Hepatocyte (in vitro differentiated cells): ENCODE measurements at regions not wholly inside any gene's neighbourhood (a gene's known extent, or its start where the extent isn't known, plus 50 kb on each side); places are given as distances from the start of the nearest gene placed in this dataset.

Source experiments
- DNase-seq: peaks from one replicate; pipeline ENCODE4 v3.0.0-alpha.2; 2016; ENCODE audit warnings: low spot score
- H2AFZ ChIP-seq: fragments of 200-600 bp; sonication (generic); 2 replicates; pipeline ENCODE4 v1.6.0; 2016; ENCODE audit warnings: antibody characterized with exemption, mild to moderate bottlenecking
- H3K27ac ChIP-seq: fragments of 200-600 bp; sonication (generic); 2 replicates; pipeline ENCODE4 v1.5.1; 2016; ENCODE audit warnings: mild to moderate bottlenecking
- H3K27me3 ChIP-seq: fragments of 200-600 bp; sonication (generic); 2 replicates; pipeline ENCODE4 v1.6.1; 2016
- H3K36me3 ChIP-seq: fragments of 200-600 bp; sonication (generic); replicated peaks from 2 replicates; pipeline ENCODE4 v1.5.1; 2016; ENCODE audit warnings: low read depth; ENCODE audit not compliant: insufficient read depth
- H3K4me1 ChIP-seq: fragments of 200-600 bp; sonication (generic); 2 replicates; pipeline ENCODE4 v1.5.1; 2016; ENCODE audit warnings: mild to moderate bottlenecking, moderate library complexity; ENCODE audit not compliant: insufficient read depth
- H3K4me2 ChIP-seq: fragments of 200-600 bp; sonication (generic); 2 replicates; pipeline ENCODE4 v1.6.0; 2016
- H3K4me3 ChIP-seq: fragments of 200-600 bp; sonication (generic); 2 replicates; pipeline ENCODE4 v1.5.1; 2016; ENCODE audit warnings: mild to moderate bottlenecking
- H3K79me2 ChIP-seq: fragments of 200-600 bp; sonication (generic); 2 replicates; pipeline ENCODE4 v1.6.0; 2017; ENCODE audit warnings: mild to moderate bottlenecking
- H3K9me2 ChIP-seq: fragments of 200-600 bp; sonication (generic); replicated peaks from 2 replicates; pipeline ENCODE4 v1.6.0; 2017; ENCODE audit warnings: mild to moderate bottlenecking; ENCODE audit not compliant: insufficient read depth
- H3K9me3 ChIP-seq: fragments of 200-600 bp; sonication (generic); 2 replicates; pipeline ENCODE4 v1.5.1; 2016; ENCODE audit warnings: low read depth, mild to moderate bottlenecking
- H4K20me1 ChIP-seq: fragments of 200-600 bp; sonication (generic); 2 replicates; pipeline ENCODE4 v1.6.0; 2016; ENCODE audit warnings: mild to moderate bottlenecking; ENCODE audit not compliant: insufficient read depth, poor library complexity, severe bottlenecking
- EZH2 ChIP-seq: fragments of 200-600 bp; sonication (generic); IDR thresholded peaks from 2 replicates; pipeline ENCODE4 v1.6.1; 2016; ENCODE audit warnings: antibody characterized with exemption, mild to moderate bottlenecking, borderline replicate concordance
- EZH2phosphoT487 ChIP-seq: fragments of 200-600 bp; sonication (generic); IDR thresholded peaks from one replicate; pipeline ENCODE4 v1.6.1; 2018; ENCODE audit warnings: antibody characterized with exemption, mild to moderate bottlenecking, low read depth, moderate library complexity; ENCODE audit not compliant: unreplicated experiment, severe bottlenecking
- WGBS: methylation state at CpG from one replicate; pipeline ENCODE4 v1.1.6; 2016; ENCODE audit warnings: low lambda C conversion rate; ENCODE audit errors: missing lambda C conversion rate; 5-methylcytosine and 5-hydroxymethylcytosine counted together
- TF ChIP-seq, protein P1 (sequence below): fragments of 200-600 bp; sonication (generic); IDR thresholded peaks from 2 replicates; pipeline ENCODE4 v1.5.1; 2016; ENCODE audit warnings: antibody characterized with exemption, mild to moderate bottlenecking; ENCODE audit not compliant: poor library complexity

GRCh38 chr11:27838674-27839073 lies 138.4 kb upstream of the BDNF start:
- no peaks in the 10 kb centered on the region for H4K20me1 ChIP-seq
- no peaks in the 10 kb centered on the region for H3K36me3 ChIP-seq
- no peaks in the 10 kb centered on the region for H3K9me2 ChIP-seq
- TF ChIP-seq EZH2 = no peak
- TF ChIP-seq, protein P1, sequence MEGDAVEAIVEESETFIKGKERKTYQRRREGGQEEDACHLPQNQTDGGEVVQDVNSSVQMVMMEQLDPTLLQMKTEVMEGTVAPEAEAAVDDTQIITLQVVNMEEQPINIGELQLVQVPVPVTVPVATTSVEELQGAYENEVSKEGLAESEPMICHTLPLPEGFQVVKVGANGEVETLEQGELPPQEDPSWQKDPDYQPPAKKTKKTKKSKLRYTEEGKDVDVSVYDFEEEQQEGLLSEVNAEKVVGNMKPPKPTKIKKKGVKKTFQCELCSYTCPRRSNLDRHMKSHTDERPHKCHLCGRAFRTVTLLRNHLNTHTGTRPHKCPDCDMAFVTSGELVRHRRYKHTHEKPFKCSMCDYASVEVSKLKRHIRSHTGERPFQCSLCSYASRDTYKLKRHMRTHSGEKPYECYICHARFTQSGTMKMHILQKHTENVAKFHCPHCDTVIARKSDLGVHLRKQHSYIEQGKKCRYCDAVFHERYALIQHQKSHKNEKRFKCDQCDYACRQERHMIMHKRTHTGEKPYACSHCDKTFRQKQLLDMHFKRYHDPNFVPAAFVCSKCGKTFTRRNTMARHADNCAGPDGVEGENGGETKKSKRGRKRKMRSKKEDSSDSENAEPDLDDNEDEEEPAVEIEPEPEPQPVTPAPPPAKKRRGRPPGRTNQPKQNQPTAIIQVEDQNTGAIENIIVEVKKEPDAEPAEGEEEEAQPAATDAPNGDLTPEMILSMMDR = no peak
- H3K4me1 ChIP-seq = no peaks in the 10 kb centered on the region
- WGBS = 31% methylated on average over 6 of the region's 6 CpGs
- H3K27me3 ChIP-seq = no peaks in the 10 kb centered on the region
- no peaks in the 10 kb centered on the region for H3K79me2 ChIP-seq
- no peaks in the 10 kb centered on the region for H3K9me3 ChIP-seq
- H3K27ac ChIP-seq = no peak overlapping the region
- no peak for DNase-seq
- no peak overlapping the region for H3K4me2 ChIP-seq
- no peak overlapping the region for H3K4me3 ChIP-seq
- H2AFZ ChIP-seq = no peak overlapping the region

- 57% methylated on average over 1 of the region's 2 CpGs for WGBS
- no peak overlapping the region for H3K27ac ChIP-seq
- H3K4me3 ChIP-seq = no peak overlapping the region
- H3K9me3 ChIP-seq = no peaks in the 10 kb centered on the region
- H3K4me2 ChIP-seq = no peak overlapping the region
- no peak overlapping the region for H2AFZ ChIP-seq
- no peaks in the 10 kb centered on the region for H4K20me1 ChIP-seq
- no peak for DNase-seq
- no peaks in the 10 kb centered on the region for H3K9me2 ChIP-seq
- H3K79me2 ChIP-seq = no peaks in the 10 kb centered on the region
- H3K36me3 ChIP-seq = no peaks in the 10 kb centered on the region
- H3K4me1 ChIP-seq = no peaks in the 10 kb centered on the region
- TF ChIP-seq, protein P1 = no peak
- no peaks in the 10 kb centered on the region for H3K27me3 ChIP-seq
These were observed 137.8 kb upstream of the BDNF start for GRCh38 chr11:27837895-27838563.

GRCh38 chr11:27830206-27830605 lies 130.0 kb upstream of the BDNF start:
- H3K79me2 ChIP-seq = no peaks in the 10 kb centered on the region
- no peaks in the 10 kb centered on the region for H4K20me1 ChIP-seq
- TF ChIP-seq EZH2 (no peak), EZH2phosphoT487 (no peak)
- TF ChIP-seq, protein P1 = no peak
- WGBS = 85% methylated on average over 3 of the region's 3 CpGs
- H3K4me3 ChIP-seq = no peak overlapping the region
- H3K9me2 ChIP-seq = no peaks in the 10 kb centered on the region
- DNase-seq = no peak
- H3K9me3 ChIP-seq = no peaks in the 10 kb centered on the region
- no peak overlapping the region for H3K27ac ChIP-seq
- H3K36me3 ChIP-seq = no peaks in the 10 kb centered on the region
- no peak overlapping the region for H3K4me2 ChIP-seq
- no peaks in the 10 kb centered on the region for H3K27me3 ChIP-seq
- H3K4me1 ChIP-seq = no peaks in the 10 kb centered on the region
- no peak overlapping the region for H2AFZ ChIP-seq

DNA sequence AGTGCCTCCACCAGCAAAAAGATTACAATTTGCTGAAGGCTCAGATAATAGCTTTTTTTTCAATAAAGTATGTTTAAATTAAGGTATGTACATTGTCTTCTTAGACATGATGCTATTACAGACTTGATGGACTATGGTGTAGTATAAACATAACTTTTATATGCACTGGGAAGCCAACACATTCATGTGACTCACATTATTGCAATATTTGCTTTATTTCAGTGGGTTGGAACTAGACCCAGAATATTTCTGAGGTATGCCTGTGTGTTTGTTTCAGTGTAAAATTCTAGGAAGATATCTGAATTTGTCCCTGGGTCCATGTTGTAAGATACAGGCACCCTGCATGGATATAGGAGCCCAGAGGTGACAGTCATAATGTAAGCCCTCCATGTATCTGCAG lies 120.0 kb upstream of the BDNF start:
- no peaks in the 10 kb centered on the region for H3K36me3 ChIP-seq
- no peaks in the 10 kb centered on the region for H4K20me1 ChIP-seq
- TF ChIP-seq EZH2phosphoT487 (no peak), EZH2 (no peak)
- TF ChIP-seq, protein P1 = no peak
- H3K4me2 ChIP-seq = no peak overlapping the region
- H3K9me3 ChIP-seq = no peaks in the 10 kb centered on the region
- no peaks in the 10 kb centered on the region for H3K4me1 ChIP-seq
- no peaks in the 10 kb centered on the region for H3K79me2 ChIP-seq
- no peak overlapping the region for H3K27ac ChIP-seq
- H2AFZ ChIP-seq = no peak overlapping the region
- H3K27me3 ChIP-seq = no peaks in the 10 kb centered on the region
- DNase-seq = no peak
- no peaks in the 10 kb centered on the region for H3K9me2 ChIP-seq
- no peak overlapping the region for H3K4me3 ChIP-seq
